Right lobe of liver (tissue), 6 donors: ENCODE measurements at regions not wholly inside any gene's neighbourhood (a gene's known extent, or its start where the extent isn't known, plus 50 kb on each side); places are given as distances from the start of the nearest gene placed in this dataset.

Experiments
- ATAC-seq, 4 donors: fragments of 200-7000 bp; cut with Tn5 transposase; one replicate each; pipeline ENCODE4 v1.9.1; 2020; ENCODE audit warnings: mild to moderate bottlenecking in 4 of 4, moderate library complexity in 4 of 4
- DNase-seq, 3 donors: peaks; one replicate each; pipeline ENCODE4 v3.0.0-alpha.2; 2020
- H3K27ac ChIP-seq, 3 donors: fragments of 200-600 bp; one replicate each; pipeline ENCODE4 v1.8.0; 2022
- H3K27me3 ChIP-seq, 2 donors: fragments of 200-600 bp; one replicate each; pipeline ENCODE4 v1.8.0; 2022
- H3K36me3 ChIP-seq, 4 donors: fragments of 200-600 bp; sonication (generic) in 1 of 4; one replicate each; pipeline versions ENCODE4 v1.5.1 to v1.8.0; 2017 to 2022; ENCODE audit warnings: control low read depth in 1 of 4
- H3K4me1 ChIP-seq, 4 donors: fragments of 200-600 bp; sonication (generic) in 1 of 4; one replicate each; pipeline versions ENCODE4 v1.5.1 to v1.8.0; 2017 to 2022; ENCODE audit warnings: control low read depth in 1 of 4
- H3K4me3 ChIP-seq, 3 donors: fragments of 200-600 bp; one replicate each; pipeline ENCODE4 v1.8.0; 2022
- H3K9me3 ChIP-seq, 4 donors: fragments of 200-600 bp; sonication (generic) in 1 of 4; one replicate each; pipeline versions ENCODE4 v1.5.1 to v1.8.0; 2017 to 2022; ENCODE audit warnings: control low read depth in 1 of 4
- CTCF ChIP-seq, 4 donors: fragments of 200-600 bp in 3 of 4; fragments of 450-650 bp in 1 of 4; IDR thresholded peaks; one replicate each; pipeline versions ENCODE4 v1.5.1 to v1.8.0; 2016 to 2022; ENCODE audit warnings: antibody characterized with exemption in 4 of 4, mild to moderate bottlenecking in 2 of 4
- POLR2A ChIP-seq: fragments of 450-650 bp; IDR thresholded peaks from one replicate; pipeline ENCODE4 v1.6.1; 2017; ENCODE audit warnings: antibody characterized with exemption, mild to moderate bottlenecking
- WGBS: methylation state at CpG from one replicate; pipeline ENCODE4 v1.1.6; 2018; ENCODE audit warnings: low coverage, low lambda C conversion rate; ENCODE audit not compliant: insufficient coverage; ENCODE audit errors: missing lambda C conversion rate; 5-methylcytosine and 5-hydroxymethylcytosine counted together
- intact Hi-C, 2 donors: fragments of 100-400 bp; cut with DNase I; formaldehyde crosslinking; loops; one replicate each; pipeline versions ENCODE4 v1.11.2 to v1.14.1; 2022
- donor health status: DM: no; HTN: yes; CAD: no.
- donor health status: DM: no; HTN: no; CAD: no.
- donor health status: DM: no; HTN: no; CAD: no.
- donor health status: DM: no; HTN: yes; CAD: no.
- donor health status: DM: no; HTN: yes; CAD: no.

- DNase-seq (no peak), ATAC-seq (no peak)
- WGBS, result 59% methylated on average over 9 of the region's 9 CpGs
- no peaks in the 10 kb centered on the region for H3K36me3 ChIP-seq
- no peak for TF ChIP-seq CTCF (IDR thresholded peaks at IDR 0.05)
- TF ChIP-seq POLR2A, result no peak
- H3K9me3 ChIP-seq, result no peaks in the 10 kb centered on the region
- H3K4me3 ChIP-seq, result no peak overlapping the region
- H3K27ac ChIP-seq, result no peak overlapping the region
- no peaks in the 10 kb centered on the region for H3K4me1 ChIP-seq
- intact Hi-C loops, result no loop called here
- no peaks in the 10 kb centered on the region for H3K27me3 ChIP-seq
Measured at GRCh38 chr13:21882766-21883165, 211.9 kb downstream of the FGF9 start.

GRCh38 chr13:21883713-21884112 is 212.8 kb downstream of the FGF9 start:
- ATAC-seq, result no peak
- Histone ChIP-seq H3K9me3 (no peaks in the 10 kb centered on the region), H3K4me3 (no peak overlapping the region), H3K36me3 (no peaks in the 10 kb centered on the region), H3K27ac (no peak overlapping the region), H3K27me3 (no peaks in the 10 kb centered on the region), H3K4me1 (no peaks in the 10 kb centered on the region)
- 45% methylated on average over 1 of the region's 1 CpG for WGBS
- intact Hi-C loops, result no loop called here
- DNase-seq, result no peak
- TF ChIP-seq POLR2A, result no peak
- no peak for TF ChIP-seq CTCF (IDR thresholded peaks at IDR 0.05)

GRCh38 chr13:21884299-21884909 is 213.5 kb downstream of the FGF9 start:
- ATAC-seq, result no peak
- TF ChIP-seq POLR2A (no peak), CTCF (IDR thresholded peaks at IDR 0.05) (no peak)
- Histone ChIP-seq H3K4me1 (no peaks in the 10 kb centered on the region), H3K9me3 (no peaks in the 10 kb centered on the region), H3K36me3 (no peaks in the 10 kb centered on the region), H3K27me3 (no peaks in the 10 kb centered on the region), H3K27ac (no peak overlapping the region), H3K4me3 (no peak overlapping the region)
- 48% methylated on average over 3 of the region's 5 CpGs for WGBS
- intact Hi-C loops, result no loop called here
- no peak for DNase-seq

- no peak overlapping the region for H3K27ac ChIP-seq
- DNase-seq (no peak), ATAC-seq (peak in 1 of 4 donors; percentile 71)
- H3K4me3 ChIP-seq, result no peak overlapping the region
- no peaks in the 10 kb centered on the region for H3K27me3 ChIP-seq
- H3K4me1 ChIP-seq, result no peaks in the 10 kb centered on the region
- H3K36me3 ChIP-seq, result no peaks in the 10 kb centered on the region
- no peaks in the 10 kb centered on the region for H3K9me3 ChIP-seq
- TF ChIP-seq CTCF (IDR thresholded peaks at IDR 0.05), result no peak
- TF ChIP-seq POLR2A, result no peak
- 37% methylated on average over 6 of the region's 9 CpGs for WGBS
- intact Hi-C loops, result no loop called here
Measured at GRCh38 chr13:21884965-21885567, 214.2 kb downstream of the FGF9 start.
